WTC11 (cell line): ENCODE measurements at regions not wholly inside any gene's neighbourhood (a gene's known extent, or its start where the extent isn't known, plus 50 kb on each side); places are given as distances from the start of the nearest gene placed in this dataset.

Experiments
- ATAC-seq: fragments of 200-7000 bp; cut with Tn5 transposase; 2 replicates; pipeline ENCODE4 v1.10.0; 2021; ENCODE audit warnings: mild to moderate bottlenecking, moderate library complexity
- CTCF ChIA-PET: fragments of 300-600 bp; sonication (Branson Sonifier 250); formaldehyde crosslinking; loops from one replicate; lab custom pipeline; 2021; ENCODE audit warnings: antibody characterized with exemption; lab: Charles Lee
- POLR2A ChIA-PET: fragments of 350-600 bp; sonication (Branson Sonifier 250); formaldehyde crosslinking; loops from one replicate; lab custom pipeline; 2021; ENCODE audit warnings: antibody characterized with exemption; lab: Charles Lee
- DNase-seq: peaks from one replicate; pipeline ENCODE4 v3.0.0; 2021; ENCODE audit warnings: low spot score
- H3K27ac Mint-ChIP-seq: 2 replicates; pipeline ENCODE4 v1.8.0; 2021; ENCODE audit warnings: mixed read lengths
- H3K27me3 Mint-ChIP-seq: 2 replicates; pipeline ENCODE4 v1.8.0; 2021; ENCODE audit warnings: low read depth, mild to moderate bottlenecking, moderate library complexity, mixed read lengths
- H3K36me3 Mint-ChIP-seq: 2 replicates; pipeline ENCODE4 v1.8.0; 2021; ENCODE audit warnings: mixed read lengths
- H3K4me1 Mint-ChIP-seq: 2 replicates; pipeline ENCODE4 v1.8.0; 2022; ENCODE audit warnings: mixed read lengths
- H3K4me3 Mint-ChIP-seq: 2 replicates; pipeline ENCODE4 v1.8.0; 2021; ENCODE audit warnings: mild to moderate bottlenecking, moderate library complexity, mixed read lengths
- H3K9me3 Mint-ChIP-seq: 2 replicates; pipeline ENCODE4 v1.8.0; 2021; ENCODE audit warnings: mixed read lengths
- CREB1 ChIP-seq: sonication (generic); formaldehyde crosslinking; IDR thresholded peaks from 2 replicates; pipeline ENCODE4 v1.8.0; 2023; ENCODE audit warnings: mild to moderate bottlenecking, missing genetic modification reagents
- GTF2I ChIP-seq: fragments of 250-450 bp; sonication (Bioruptor Pico); conservative IDR thresholded peaks from 2 replicates; pipeline ENCODE4 v1.4.0; 2021; ENCODE audit warnings: mild to moderate bottlenecking
- NFYB ChIP-seq: sonication (generic); formaldehyde crosslinking; conservative IDR thresholded peaks from 2 replicates; pipeline ENCODE4 v1.8.0; 2022; ENCODE audit warnings: low read depth, missing genetic modification reagents
- RELA ChIP-seq: sonication (generic); formaldehyde crosslinking; IDR thresholded peaks from 2 replicates; pipeline ENCODE4 v1.8.1; 2022; ENCODE audit warnings: missing genetic modification reagents, mild to moderate bottlenecking, borderline replicate concordance
- SOX15 ChIP-seq: fragments of 250-450 bp; sonication (Bioruptor Pico); IDR thresholded peaks from 2 replicates; pipeline ENCODE4 v1.9.0; 2021; ENCODE audit warnings: mild to moderate bottlenecking
- TF ChIP-seq, protein P1 (sequence below): sonication (generic); formaldehyde crosslinking; IDR thresholded peaks from 2 replicates; pipeline ENCODE4 v1.8.1; 2023; ENCODE audit warnings: mild to moderate bottlenecking, missing genetic modification reagents, moderate library complexity
- TF ChIP-seq, protein P2 (sequence below): fragments of 250-450 bp; sonication (Bioruptor Pico); IDR thresholded peaks from 2 replicates; pipeline ENCODE4 v1.8.0; 2021; ENCODE audit warnings: mild to moderate bottlenecking
- TF ChIP-seq, protein P3 (sequence below): fragments of 250-450 bp; sonication (Bioruptor Pico); IDR thresholded peaks from 2 replicates; pipeline ENCODE4 v1.9.0; 2021; ENCODE audit warnings: mild to moderate bottlenecking, borderline replicate concordance
- TF ChIP-seq, protein P4 (sequence below): sonication (generic); formaldehyde crosslinking; IDR thresholded peaks from 2 replicates; pipeline ENCODE4 v1.8.1; 2022; ENCODE audit warnings: mild to moderate bottlenecking, moderate library complexity, missing genetic modification reagents
- TF ChIP-seq, protein P5 (sequence below): sonication (generic); formaldehyde crosslinking; IDR thresholded peaks from 2 replicates; pipeline ENCODE4 v1.8.0; 2022; ENCODE audit warnings: missing genetic modification reagents
- TF ChIP-seq, protein P6 (sequence below): sonication (generic); formaldehyde crosslinking; IDR thresholded peaks from 2 replicates; pipeline ENCODE4 v1.8.0; 2023; ENCODE audit warnings: missing genetic modification reagents

DNA sequence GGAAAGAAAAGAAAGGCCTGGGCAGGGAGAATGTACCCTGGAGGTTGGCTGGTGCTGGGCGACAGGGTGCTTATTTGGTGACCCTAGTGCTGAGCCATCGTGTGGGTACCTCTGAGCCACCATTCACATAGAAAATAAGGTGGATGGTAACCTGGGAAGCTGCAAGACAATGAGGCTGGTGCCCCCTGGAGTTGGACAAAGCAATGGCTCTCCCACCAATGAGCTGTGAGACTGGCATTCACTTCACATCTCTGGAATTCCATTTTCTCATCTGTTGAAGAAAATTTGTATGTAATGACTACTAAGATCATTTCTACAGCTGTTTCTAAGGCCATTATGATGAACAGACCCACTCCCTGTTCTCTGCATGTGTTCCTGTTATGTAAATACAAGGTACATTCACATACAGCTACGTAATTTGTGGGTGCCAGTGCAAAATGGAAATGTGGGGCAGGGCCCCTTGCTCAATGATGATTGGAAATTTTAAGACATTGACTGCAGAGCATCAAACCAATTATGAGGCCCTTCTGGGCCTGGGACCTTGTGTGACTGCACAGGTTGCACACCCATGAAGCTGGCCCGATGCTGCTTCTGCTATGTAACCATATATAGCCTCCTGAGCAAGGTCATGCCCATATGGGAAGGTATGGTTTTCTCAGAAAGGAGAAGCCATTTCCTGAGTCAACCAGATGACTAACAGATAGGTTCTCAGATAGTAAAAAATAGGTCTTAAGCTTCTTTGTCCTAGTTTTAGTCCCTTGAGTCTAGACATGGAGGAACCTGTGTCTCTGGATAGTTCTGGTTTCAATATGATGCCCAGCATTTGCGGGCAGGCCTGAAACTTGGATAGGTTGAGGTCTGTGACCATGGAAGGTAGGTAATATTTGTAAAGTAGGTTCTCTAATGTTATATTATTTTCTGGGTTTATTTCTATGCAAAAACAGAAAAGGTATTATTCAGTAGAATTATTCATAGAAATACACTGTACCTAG, 63.4 kb upstream of the IGF1 start:
- no peaks in the 10 kb centered on the region for H3K9me3 Mint-ChIP-seq
- no peaks in the 10 kb centered on the region for H3K4me1 Mint-ChIP-seq
- H3K27ac Mint-ChIP-seq: no peak overlapping the region
- POLR2A ChIA-PET: no interaction called here
- no peak for DNase-seq
- CTCF ChIA-PET: interaction anchor here (0.5 to 1.3 kb wide), 11 partner anchors 9 to 374 kb away, joined by 3 to 7 read pairs (median 4); no protein-coding TSS in a partner anchor
- H3K4me3 Mint-ChIP-seq: no peak overlapping the region
- ATAC-seq: peak; percentile 81
- H3K36me3 Mint-ChIP-seq: no peaks in the 10 kb centered on the region
- no peaks in the 10 kb centered on the region for H3K27me3 Mint-ChIP-seq
- TF ChIP-seq, protein P1, sequence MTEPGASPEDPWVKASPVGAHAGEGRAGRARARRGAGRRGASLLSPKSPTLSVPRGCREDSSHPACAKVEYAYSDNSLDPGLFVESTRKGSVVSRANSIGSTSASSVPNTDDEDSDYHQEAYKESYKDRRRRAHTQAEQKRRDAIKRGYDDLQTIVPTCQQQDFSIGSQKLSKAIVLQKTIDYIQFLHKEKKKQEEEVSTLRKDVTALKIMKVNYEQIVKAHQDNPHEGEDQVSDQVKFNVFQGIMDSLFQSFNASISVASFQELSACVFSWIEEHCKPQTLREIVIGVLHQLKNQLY: no peak
- TF ChIP-seq SOX15 (CRISPR knock-in tag) (no peak), GTF2I (CRISPR knock-in tag) (no peak), CREB1 (no peak), RELA (CRISPR knock-in tag) (no peak), NFYB (CRISPR knock-in tag) (no peak)
- TF ChIP-seq, protein P2, sequence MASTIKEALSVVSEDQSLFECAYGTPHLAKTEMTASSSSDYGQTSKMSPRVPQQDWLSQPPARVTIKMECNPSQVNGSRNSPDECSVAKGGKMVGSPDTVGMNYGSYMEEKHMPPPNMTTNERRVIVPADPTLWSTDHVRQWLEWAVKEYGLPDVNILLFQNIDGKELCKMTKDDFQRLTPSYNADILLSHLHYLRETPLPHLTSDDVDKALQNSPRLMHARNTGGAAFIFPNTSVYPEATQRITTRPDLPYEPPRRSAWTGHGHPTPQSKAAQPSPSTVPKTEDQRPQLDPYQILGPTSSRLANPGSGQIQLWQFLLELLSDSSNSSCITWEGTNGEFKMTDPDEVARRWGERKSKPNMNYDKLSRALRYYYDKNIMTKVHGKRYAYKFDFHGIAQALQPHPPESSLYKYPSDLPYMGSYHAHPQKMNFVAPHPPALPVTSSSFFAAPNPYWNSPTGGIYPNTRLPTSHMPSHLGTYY (CRISPR knock-in tag): no peak
- TF ChIP-seq, protein P3, sequence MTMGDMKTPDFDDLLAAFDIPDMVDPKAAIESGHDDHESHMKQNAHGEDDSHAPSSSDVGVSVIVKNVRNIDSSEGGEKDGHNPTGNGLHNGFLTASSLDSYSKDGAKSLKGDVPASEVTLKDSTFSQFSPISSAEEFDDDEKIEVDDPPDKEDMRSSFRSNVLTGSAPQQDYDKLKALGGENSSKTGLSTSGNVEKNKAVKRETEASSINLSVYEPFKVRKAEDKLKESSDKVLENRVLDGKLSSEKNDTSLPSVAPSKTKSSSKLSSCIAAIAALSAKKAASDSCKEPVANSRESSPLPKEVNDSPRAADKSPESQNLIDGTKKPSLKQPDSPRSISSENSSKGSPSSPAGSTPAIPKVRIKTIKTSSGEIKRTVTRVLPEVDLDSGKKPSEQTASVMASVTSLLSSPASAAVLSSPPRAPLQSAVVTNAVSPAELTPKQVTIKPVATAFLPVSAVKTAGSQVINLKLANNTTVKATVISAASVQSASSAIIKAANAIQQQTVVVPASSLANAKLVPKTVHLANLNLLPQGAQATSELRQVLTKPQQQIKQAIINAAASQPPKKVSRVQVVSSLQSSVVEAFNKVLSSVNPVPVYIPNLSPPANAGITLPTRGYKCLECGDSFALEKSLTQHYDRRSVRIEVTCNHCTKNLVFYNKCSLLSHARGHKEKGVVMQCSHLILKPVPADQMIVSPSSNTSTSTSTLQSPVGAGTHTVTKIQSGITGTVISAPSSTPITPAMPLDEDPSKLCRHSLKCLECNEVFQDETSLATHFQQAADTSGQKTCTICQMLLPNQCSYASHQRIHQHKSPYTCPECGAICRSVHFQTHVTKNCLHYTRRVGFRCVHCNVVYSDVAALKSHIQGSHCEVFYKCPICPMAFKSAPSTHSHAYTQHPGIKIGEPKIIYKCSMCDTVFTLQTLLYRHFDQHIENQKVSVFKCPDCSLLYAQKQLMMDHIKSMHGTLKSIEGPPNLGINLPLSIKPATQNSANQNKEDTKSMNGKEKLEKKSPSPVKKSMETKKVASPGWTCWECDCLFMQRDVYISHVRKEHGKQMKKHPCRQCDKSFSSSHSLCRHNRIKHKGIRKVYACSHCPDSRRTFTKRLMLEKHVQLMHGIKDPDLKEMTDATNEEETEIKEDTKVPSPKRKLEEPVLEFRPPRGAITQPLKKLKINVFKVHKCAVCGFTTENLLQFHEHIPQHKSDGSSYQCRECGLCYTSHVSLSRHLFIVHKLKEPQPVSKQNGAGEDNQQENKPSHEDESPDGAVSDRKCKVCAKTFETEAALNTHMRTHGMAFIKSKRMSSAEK (CRISPR knock-in tag): no peak
- TF ChIP-seq, protein P4, sequence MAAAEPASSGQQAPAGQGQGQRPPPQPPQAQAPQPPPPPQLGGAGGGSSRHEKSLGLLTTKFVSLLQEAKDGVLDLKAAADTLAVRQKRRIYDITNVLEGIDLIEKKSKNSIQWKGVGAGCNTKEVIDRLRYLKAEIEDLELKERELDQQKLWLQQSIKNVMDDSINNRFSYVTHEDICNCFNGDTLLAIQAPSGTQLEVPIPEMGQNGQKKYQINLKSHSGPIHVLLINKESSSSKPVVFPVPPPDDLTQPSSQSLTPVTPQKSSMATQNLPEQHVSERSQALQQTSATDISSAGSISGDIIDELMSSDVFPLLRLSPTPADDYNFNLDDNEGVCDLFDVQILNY (CRISPR knock-in tag): no peak
- TF ChIP-seq, protein P5, sequence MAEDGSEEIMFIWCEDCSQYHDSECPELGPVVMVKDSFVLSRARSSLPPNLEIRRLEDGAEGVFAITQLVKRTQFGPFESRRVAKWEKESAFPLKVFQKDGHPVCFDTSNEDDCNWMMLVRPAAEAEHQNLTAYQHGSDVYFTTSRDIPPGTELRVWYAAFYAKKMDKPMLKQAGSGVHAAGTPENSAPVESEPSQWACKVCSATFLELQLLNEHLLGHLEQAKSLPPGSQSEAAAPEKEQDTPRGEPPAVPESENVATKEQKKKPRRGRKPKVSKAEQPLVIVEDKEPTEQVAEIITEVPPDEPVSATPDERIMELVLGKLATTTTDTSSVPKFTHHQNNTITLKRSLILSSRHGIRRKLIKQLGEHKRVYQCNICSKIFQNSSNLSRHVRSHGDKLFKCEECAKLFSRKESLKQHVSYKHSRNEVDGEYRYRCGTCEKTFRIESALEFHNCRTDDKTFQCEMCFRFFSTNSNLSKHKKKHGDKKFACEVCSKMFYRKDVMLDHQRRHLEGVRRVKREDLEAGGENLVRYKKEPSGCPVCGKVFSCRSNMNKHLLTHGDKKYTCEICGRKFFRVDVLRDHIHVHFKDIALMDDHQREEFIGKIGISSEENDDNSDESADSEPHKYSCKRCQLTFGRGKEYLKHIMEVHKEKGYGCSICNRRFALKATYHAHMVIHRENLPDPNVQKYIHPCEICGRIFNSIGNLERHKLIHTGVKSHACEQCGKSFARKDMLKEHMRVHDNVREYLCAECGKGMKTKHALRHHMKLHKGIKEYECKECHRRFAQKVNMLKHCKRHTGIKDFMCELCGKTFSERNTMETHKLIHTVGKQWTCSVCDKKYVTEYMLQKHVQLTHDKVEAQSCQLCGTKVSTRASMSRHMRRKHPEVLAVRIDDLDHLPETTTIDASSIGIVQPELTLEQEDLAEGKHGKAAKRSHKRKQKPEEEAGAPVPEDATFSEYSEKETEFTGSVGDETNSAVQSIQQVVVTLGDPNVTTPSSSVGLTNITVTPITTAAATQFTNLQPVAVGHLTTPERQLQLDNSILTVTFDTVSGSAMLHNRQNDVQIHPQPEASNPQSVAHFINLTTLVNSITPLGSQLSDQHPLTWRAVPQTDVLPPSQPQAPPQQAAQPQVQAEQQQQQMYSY (CRISPR knock-in tag): no peak
- TF ChIP-seq, protein P6, sequence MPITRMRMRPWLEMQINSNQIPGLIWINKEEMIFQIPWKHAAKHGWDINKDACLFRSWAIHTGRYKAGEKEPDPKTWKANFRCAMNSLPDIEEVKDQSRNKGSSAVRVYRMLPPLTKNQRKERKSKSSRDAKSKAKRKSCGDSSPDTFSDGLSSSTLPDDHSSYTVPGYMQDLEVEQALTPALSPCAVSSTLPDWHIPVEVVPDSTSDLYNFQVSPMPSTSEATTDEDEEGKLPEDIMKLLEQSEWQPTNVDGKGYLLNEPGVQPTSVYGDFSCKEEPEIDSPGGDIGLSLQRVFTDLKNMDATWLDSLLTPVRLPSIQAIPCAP (CRISPR knock-in tag): no peak
